Effector memory CD8-positive, alpha-beta T cell (primary cell): ENCODE measurements at regions not wholly inside any gene's neighbourhood (a gene's known extent, or its start where the extent isn't known, plus 50 kb on each side); places are given as distances from the start of the nearest gene placed in this dataset.

Source experiments
- ATAC-seq: fragments of 150-1000 bp; cut with Tn5 transposase; replicated peaks from 2 replicates; pipeline ENCODE4 v1.10.0; 2021; ENCODE audit warnings: mild to moderate bottlenecking, moderate library complexity
- DNase-seq, 3 experiments: peaks; one replicate each; pipeline ENCODE4 v3.0.0; 2021
- H3K27ac Mint-ChIP-seq, 2 donors: one replicate each; pipeline ENCODE4 v1.8.0; 2022; ENCODE audit warnings: mild to moderate bottlenecking in 2 of 2, mixed read lengths in 2 of 2, moderate library complexity in 2 of 2
- H3K27me3 Mint-ChIP-seq, 2 donors: one replicate each; pipeline ENCODE4 v1.8.0; 2022; ENCODE audit warnings: mixed read lengths in 2 of 2
- H3K36me3 Mint-ChIP-seq: one replicate; pipeline ENCODE4 v1.8.0; 2022; ENCODE audit warnings: mild to moderate bottlenecking, moderate library complexity, mixed read lengths; ENCODE audit not compliant: insufficient read depth
- H3K4me1 Mint-ChIP-seq, 2 donors: one replicate each; pipeline ENCODE4 v1.8.0; 2022; ENCODE audit warnings: low read depth in 2 of 2, mixed read lengths in 2 of 2
- H3K4me3 Mint-ChIP-seq, 2 donors: one replicate each; pipeline ENCODE4 v1.8.0; 2022; ENCODE audit warnings: mild to moderate bottlenecking in 2 of 2, mixed read lengths in 2 of 2, moderate library complexity in 2 of 2
- H3K9me3 Mint-ChIP-seq, 2 donors: one replicate each; pipeline ENCODE4 v1.8.0; 2022; ENCODE audit warnings: mixed read lengths in 2 of 2

GRCh38 chr2:239589270-239589825 lies 188.5 kb upstream of the HDAC4 start:
- ATAC-seq (no peak), DNase-seq (no peak)
- peaks cover 10 to 28% of the 10 kb centered on the region in 2 donors for H3K27me3 Mint-ChIP-seq
- peaks cover 0 to 12% of the 10 kb centered on the region in 2 donors for H3K9me3 Mint-ChIP-seq
- peaks cover 3% of the 10 kb centered on the region for H3K36me3 Mint-ChIP-seq
- peak overlapping the region in 1 of 2 donors; percentile 75 for H3K27ac Mint-ChIP-seq
- peaks cover 0 to 7% of the 10 kb centered on the region in 2 donors for H3K4me1 Mint-ChIP-seq
- no peak overlapping the region for H3K4me3 Mint-ChIP-seq

DNA sequence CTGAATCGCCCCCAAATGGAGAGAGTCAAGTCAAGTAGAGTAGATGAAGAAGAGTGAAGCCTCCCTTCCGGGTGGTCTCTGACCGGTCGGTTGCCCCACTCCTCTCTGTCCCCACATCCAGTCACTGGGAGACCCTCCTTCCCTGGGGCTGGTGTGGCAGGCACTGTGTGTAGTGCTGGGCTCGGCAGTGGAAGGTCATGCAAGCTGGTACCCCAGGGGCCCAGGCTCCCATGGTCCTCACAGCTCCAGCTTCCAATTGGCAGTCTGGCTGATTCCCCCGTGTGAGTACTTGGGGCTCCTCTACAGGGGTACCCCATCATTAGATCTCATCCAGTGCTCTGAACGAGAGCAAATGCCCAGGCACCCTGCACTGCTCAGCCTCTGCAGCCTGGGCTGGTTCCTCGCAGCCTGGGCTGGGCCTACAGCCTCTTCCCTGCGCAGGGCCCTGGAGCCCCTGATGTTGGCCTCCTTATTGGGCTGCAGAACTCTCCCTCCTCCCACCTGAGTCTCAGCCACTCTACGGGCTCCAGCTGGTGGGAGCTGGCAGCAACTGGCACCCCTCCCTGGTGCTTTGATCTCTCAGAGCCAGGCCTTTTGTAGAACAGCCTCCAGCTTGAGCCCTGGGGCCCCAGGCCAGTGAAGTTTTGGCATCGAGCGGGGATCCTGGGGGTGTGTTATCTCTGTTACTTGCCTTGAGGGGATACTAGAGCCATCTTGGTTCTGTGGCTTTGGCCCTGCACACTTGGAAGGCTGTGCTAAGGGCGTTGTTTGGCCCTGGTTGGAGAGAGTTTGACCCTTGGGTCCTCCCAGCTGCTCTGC lies 187.8 kb upstream of the HDAC4 start:
- peaks cover 0 to 12% of the 10 kb centered on the region in 2 donors for H3K9me3 Mint-ChIP-seq
- DNase-seq, result no peak
- H3K4me1 Mint-ChIP-seq, result peaks cover 0 to 5% of the 10 kb centered on the region in 2 donors
- peaks cover 3% of the 10 kb centered on the region for H3K36me3 Mint-ChIP-seq
- no peak for ATAC-seq
- H3K27ac Mint-ChIP-seq, result peak overlapping the region in 1 of 2 donors; percentile 75
- no peak overlapping the region for H3K4me3 Mint-ChIP-seq
- H3K27me3 Mint-ChIP-seq, result peaks cover 11 to 35% of the 10 kb centered on the region in 2 donors

- peaks cover 0 to 12% of the 10 kb centered on the region in 2 donors for H3K9me3 Mint-ChIP-seq
- peaks cover 4 to 7% of the 10 kb centered on the region in 2 donors for H3K4me1 Mint-ChIP-seq
- peaks cover 3% of the 10 kb centered on the region for H3K36me3 Mint-ChIP-seq
- H3K27ac Mint-ChIP-seq, result peak overlapping the region in 1 of 2 donors; percentile 62
- no peak for DNase-seq
- no peak for ATAC-seq
- peaks cover 11 to 43% of the 10 kb centered on the region in 2 donors for H3K27me3 Mint-ChIP-seq
- H3K4me3 Mint-ChIP-seq, result no peak overlapping the region
Observed at GRCh38 chr2:239587841-239588240, 187.0 kb upstream of the HDAC4 start.

DNA sequence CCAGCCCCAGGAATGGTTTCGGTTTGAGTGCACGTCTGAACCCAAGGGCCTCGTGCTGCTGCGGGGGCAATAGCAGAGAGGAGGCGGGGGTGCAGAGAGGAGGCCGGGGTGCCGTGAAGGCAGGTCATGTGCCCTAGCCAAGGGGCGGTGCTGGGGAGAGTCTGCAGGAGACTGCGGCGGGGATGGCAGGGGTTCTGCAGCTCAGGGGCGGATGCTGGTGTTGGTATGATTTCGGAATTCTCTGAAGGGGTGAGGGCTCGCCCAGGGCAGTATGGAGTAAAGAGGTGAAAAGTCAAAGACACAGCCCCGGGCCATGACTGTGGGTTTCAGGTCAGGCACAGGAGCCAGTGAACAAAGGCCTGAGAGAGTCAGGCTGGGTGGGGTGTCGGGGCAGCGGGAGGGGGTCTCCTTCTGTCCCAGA lies 186.5 kb upstream of the HDAC4 start:
- peaks cover 4 to 7% of the 10 kb centered on the region in 2 donors for H3K4me1 Mint-ChIP-seq
- peaks cover 0 to 8% of the 10 kb centered on the region in 2 donors for H3K9me3 Mint-ChIP-seq
- ATAC-seq (no peak), DNase-seq (no peak)
- peaks cover 11 to 44% of the 10 kb centered on the region in 2 donors for H3K27me3 Mint-ChIP-seq
- no peak overlapping the region for H3K4me3 Mint-ChIP-seq
- H3K27ac Mint-ChIP-seq, result no peak overlapping the region
- peaks cover 3% of the 10 kb centered on the region for H3K36me3 Mint-ChIP-seq

DNA sequence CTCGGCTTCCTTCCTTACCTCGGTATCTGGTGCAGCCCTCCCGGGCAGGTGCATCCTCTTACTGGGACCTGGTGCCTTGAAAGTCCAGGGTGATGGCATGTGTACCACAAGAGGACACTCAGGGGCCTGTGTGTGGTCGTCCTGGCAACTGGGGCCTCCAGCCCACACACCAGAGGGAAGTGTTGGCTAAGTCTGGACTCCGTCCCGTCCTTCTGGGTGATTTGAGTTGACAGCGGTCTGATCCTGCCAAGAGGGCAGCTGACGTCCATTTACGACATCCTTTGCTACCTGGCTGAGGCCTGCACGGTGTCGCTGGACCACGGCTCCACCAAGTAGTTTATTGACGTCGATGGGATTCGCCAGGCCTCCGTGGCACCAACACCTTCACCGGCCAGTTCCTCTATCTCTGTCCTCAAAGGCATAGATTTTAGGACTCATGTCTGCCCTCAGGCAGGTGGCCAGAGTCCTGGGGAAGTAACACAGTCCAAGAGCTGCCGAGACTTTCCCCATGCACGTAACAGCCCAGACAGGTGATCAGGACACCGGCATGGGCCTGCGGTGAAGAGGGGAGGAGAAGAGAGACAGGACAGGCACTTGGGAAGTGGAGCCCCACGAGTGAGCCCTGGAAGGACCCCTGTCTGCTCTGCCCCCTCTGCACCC lies 186.0 kb upstream of the HDAC4 start:
- H3K27me3 Mint-ChIP-seq, result peaks cover 11 to 44% of the 10 kb centered on the region in 2 donors
- DNase-seq (no peak), ATAC-seq (no peak)
- H3K4me3 Mint-ChIP-seq, result no peak overlapping the region
- H3K36me3 Mint-ChIP-seq, result peaks cover 3% of the 10 kb centered on the region
- no peak overlapping the region for H3K27ac Mint-ChIP-seq
- H3K9me3 Mint-ChIP-seq, result peaks cover 0 to 2% of the 10 kb centered on the region in 2 donors
- peaks cover 4 to 7% of the 10 kb centered on the region in 2 donors for H3K4me1 Mint-ChIP-seq

- Mint-ChIP-seq H3K27ac (no peak overlapping the region), H3K36me3 (peaks cover 3% of the 10 kb centered on the region), H3K4me3 (no peak overlapping the region), H3K9me3 (no peaks in the 10 kb centered on the region), H3K27me3 (peaks cover 11 to 44% of the 10 kb centered on the region in 2 donors), H3K4me1 (peaks cover 4 to 7% of the 10 kb centered on the region in 2 donors)
- no peak for ATAC-seq
- DNase-seq, result no peak
Observed at GRCh38 chr2:239585422-239585821, 184.6 kb upstream of the HDAC4 start.

DNA sequence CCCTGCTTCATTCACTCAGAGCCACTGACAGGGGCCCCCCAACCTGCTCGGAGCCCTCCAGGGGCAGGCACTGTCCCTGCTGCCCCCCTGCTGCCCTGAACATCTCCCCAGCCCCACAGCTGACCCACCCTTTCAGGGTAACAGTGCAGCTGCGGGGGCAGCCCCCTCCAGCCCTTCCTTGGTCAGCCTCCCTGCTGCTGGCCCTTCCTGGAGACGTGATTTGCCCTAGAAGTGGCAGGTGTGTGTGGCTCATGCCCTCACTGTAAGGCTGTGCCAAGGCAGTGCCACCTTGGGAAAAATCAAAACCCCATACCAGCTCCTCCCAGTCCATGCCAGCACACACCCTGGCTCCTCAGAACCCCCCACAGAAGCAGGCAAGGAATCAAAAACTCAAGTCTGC lies 184.2 kb upstream of the HDAC4 start:
- no peak for ATAC-seq
- no peaks in the 10 kb centered on the region for H3K9me3 Mint-ChIP-seq
- no peak for DNase-seq
- H3K36me3 Mint-ChIP-seq, result peaks cover 3% of the 10 kb centered on the region
- H3K27me3 Mint-ChIP-seq, result peaks cover 11 to 44% of the 10 kb centered on the region in 2 donors
- H3K27ac Mint-ChIP-seq, result no peak overlapping the region
- peaks cover 4 to 7% of the 10 kb centered on the region in 2 donors for H3K4me1 Mint-ChIP-seq
- H3K4me3 Mint-ChIP-seq, result no peak overlapping the region

GRCh38 chr2:239583879-239584859 lies 183.3 kb upstream of the HDAC4 start:
- no peak overlapping the region for H3K27ac Mint-ChIP-seq
- ATAC-seq (no peak), DNase-seq (no peak)
- peaks cover 4 to 6% of the 10 kb centered on the region in 2 donors for H3K4me1 Mint-ChIP-seq
- no peak overlapping the region for H3K4me3 Mint-ChIP-seq
- peaks cover 11 to 44% of the 10 kb centered on the region in 2 donors for H3K27me3 Mint-ChIP-seq
- no peaks in the 10 kb centered on the region for H3K9me3 Mint-ChIP-seq
- peaks cover 3% of the 10 kb centered on the region for H3K36me3 Mint-ChIP-seq

DNA sequence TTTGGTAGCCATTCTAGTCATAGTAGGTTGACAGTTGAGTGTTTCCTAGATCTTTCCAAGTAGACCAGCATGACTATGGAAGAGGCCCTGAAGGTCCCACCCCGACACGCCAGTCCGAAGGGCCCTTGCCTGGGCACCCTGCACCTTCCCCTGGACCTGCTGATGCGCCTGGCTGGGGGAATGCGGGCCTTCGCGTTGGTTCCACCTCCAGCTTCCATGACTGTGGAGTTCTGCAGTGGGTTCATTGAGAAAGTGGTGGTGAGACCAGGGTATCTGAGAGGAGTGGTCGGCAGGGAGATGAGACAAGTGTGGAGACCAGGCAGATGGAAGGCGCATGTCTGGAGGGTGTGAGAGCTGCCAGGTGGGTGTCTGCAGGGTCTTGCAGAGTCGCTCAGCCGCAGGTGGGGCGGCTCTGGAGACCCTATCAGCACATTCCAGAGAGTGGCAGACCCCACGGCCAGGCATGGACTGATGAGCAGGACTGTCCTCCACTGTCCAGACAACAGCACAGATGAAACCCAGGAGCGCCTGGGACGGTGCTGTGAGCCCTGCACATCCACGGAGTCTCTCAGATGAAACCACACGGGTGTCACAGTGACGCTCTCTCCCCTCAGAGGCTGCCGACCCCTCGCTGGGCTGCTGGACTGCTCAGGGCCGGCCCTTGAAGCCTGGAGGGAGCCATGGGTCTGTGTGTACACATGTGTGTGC lies 182.5 kb upstream of the HDAC4 start:
- no peak for ATAC-seq
- H3K27ac Mint-ChIP-seq, result no peak overlapping the region
- peaks cover 11 to 44% of the 10 kb centered on the region in 2 donors for H3K27me3 Mint-ChIP-seq
- peaks cover 3% of the 10 kb centered on the region for H3K36me3 Mint-ChIP-seq
- no peak overlapping the region for H3K4me3 Mint-ChIP-seq
- no peaks in the 10 kb centered on the region for H3K9me3 Mint-ChIP-seq
- H3K4me1 Mint-ChIP-seq, result peaks cover 4% of the 10 kb centered on the region in 2 donors
- DNase-seq, result no peak

GRCh38 chr2:239582476-239582875 lies 181.7 kb upstream of the HDAC4 start:
- Mint-ChIP-seq H3K36me3 (peaks cover 3% of the 10 kb centered on the region), H3K27me3 (peaks cover 11 to 39% of the 10 kb centered on the region in 2 donors), H3K27ac (no peak overlapping the region), H3K9me3 (no peaks in the 10 kb centered on the region), H3K4me3 (no peak overlapping the region), H3K4me1 (peaks cover 3 to 4% of the 10 kb centered on the region in 2 donors)
- DNase-seq (no peak), ATAC-seq (no peak)

DNA sequence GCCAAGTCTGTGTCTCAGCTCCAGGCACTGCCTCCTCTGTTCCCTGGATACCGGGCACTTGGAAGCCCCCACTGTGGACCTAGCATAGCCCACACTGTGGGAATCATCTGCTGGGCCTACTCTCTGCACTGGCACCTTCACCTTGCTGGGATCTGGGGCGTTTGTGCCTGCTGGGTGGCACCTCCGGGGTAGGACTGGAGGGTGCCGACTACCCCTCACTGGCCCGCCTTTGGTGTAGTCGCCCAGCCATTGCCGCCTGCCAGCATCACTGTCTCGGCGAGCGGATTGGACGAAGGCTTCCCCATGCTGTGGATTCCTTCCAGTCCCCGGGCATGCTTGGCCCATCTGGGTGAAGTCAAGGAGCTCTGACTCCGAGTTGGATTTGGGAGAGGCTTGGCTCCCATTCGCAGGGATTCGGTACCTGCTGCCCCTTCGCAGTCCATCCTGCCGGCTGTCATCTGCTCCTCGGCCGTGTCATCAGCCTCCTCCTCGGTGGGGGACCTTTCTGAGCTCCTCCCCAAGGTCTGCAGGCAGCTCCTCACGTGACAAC lies 180.6 kb upstream of the HDAC4 start:
- ATAC-seq (no peak), DNase-seq (no peak)
- peaks cover 4% of the 10 kb centered on the region for H3K36me3 Mint-ChIP-seq
- H3K27me3 Mint-ChIP-seq, result peaks cover 20 to 33% of the 10 kb centered on the region in 2 donors
- H3K9me3 Mint-ChIP-seq, result no peaks in the 10 kb centered on the region
- peak overlapping the region in 1 of 2 donors; percentile 4 for H3K27ac Mint-ChIP-seq
- H3K4me1 Mint-ChIP-seq, result peaks cover 3 to 4% of the 10 kb centered on the region in 2 donors
- no peak overlapping the region for H3K4me3 Mint-ChIP-seq

DNA sequence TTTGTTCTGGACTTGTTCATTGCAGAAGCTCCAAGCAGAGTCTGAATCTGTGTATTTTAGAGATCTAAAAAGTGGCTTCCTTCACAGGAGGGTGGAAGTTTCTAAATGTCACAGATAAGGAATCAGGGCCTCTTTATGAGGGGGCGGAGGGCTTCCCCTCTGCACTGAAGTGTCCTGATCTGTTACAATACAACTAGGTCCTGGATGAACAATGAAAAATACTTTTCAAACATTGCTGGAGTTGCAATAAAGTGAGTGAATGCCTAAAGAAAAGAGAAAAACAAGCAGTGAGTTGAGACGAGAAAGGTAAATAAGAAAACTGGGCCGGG lies 179.3 kb upstream of the HDAC4 start:
- Mint-ChIP-seq H3K36me3 (peaks cover 3% of the 10 kb centered on the region), H3K9me3 (no peaks in the 10 kb centered on the region)

More for the DNA sequence above, 179.3 kb upstream of the HDAC4 start:
- H3K27me3 Mint-ChIP-seq, result peaks cover 21 to 33% of the 10 kb centered on the region in 2 donors
- H3K4me3 Mint-ChIP-seq, result no peak overlapping the region
- no peak for DNase-seq
- no peak for ATAC-seq
- H3K27ac Mint-ChIP-seq, result peak overlapping the region in 1 of 2 donors; percentile 8
- peaks cover 3 to 4% of the 10 kb centered on the region in 2 donors for H3K4me1 Mint-ChIP-seq
